ENCODE measurements at regions not wholly inside any gene's neighbourhood (a gene's known extent, or its start where the extent isn't known, plus 50 kb on each side); places are given as distances from the start of the nearest gene placed in this dataset.

DNA sequence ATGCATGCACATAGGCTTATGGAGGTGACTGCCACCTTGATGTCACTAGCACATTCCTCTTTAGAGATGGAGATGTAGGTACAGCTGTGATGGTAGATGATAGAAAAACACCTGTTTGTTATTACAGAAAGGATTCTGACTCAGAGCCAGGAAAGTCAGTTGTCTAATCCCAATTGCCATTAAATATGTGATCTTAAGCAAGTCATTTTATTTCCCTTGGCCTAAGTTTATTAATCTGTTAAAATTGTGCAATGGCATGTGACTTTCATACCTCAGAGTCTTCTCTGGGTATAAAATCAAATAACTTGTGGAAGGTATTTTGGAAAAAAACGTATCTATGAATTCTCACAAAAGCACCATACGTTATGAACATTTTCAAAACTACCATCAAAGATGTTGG, 123.9 kb upstream of the BET1 start:
- Histone ChIP-seq H3K4me1 (ENCODE audit: control insufficient read depth, insufficient read depth, low read length) (no peaks in the 10 kb centered on the region), H3K9me3 (ENCODE audit: control insufficient read depth, insufficient read depth, low read depth, low read length) (no peaks in the 10 kb centered on the region), H3K27ac (ENCODE audit: extremely low read depth, low read depth, low read length) (no peak overlapping the region), H3K4me3 (ENCODE audit: low read depth, low read length) (no peak overlapping the region), H3K36me3 (ENCODE audit: control insufficient read depth in 2 of 2, insufficient read depth in 1 of 2, low read length in 2 of 2) (no peaks in the 10 kb centered on the region)
- CTCF ChIA-PET, result no interaction called here
- TF ChIP-seq ZNF132 (tag by site-specific recombination; IDR thresholded peaks at IDR 0.05; ENCODE audit: borderline replicate concordance) (no peak), KLF10 (tag by site-specific recombination; IDR thresholded peaks at IDR 0.05) (no peak), YY1 (tag by site-specific recombination; IDR thresholded peaks at IDR 0.05) (no peak), ZNF23 (tag by site-specific recombination; IDR thresholded peaks at IDR 0.05; ENCODE audit: borderline replicate concordance) (no peak)
- POLR2A ChIA-PET, result no interaction called here

DNA sequence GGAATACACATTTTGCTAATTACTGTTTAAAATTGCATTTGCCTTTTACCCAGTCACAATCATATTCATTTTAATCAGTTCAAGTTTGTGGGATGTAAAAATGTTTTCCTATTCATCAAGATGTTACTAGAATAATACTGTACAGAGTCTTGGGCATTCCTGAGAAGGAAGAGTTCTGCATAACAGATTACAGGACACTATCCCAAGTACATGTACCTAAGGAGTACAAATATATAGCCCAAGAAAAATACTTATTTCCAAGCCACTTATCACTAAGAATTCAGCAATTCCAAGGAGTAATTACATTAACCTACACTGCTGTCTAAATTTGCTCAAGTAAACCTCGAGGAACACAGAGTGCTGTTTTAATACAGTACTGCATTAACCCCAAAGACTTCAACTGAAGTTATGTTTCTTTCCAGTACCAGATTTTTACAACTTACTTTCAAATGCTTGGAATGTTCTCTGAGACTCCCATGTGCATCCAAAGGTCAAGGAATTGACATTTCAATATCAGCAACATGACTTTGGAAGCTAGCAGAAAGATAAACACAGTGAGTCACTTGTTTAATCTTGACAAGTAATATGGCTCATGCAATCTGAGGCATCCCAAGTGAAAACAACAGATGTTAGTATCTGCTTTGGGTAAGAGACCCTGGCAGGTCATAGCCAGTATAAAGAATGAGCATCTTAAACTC, 125.4 kb upstream of the BET1 start:
- no peaks in the 10 kb centered on the region for H3K36me3 ChIP-seq (ENCODE audit: control insufficient read depth in 2 of 2, insufficient read depth in 1 of 2, low read length in 2 of 2)
- TF ChIP-seq ZNF274 (IDR thresholded peaks at IDR 0.05; ENCODE audit: low read length) (no peak), ZNF274 (tag by site-specific recombination; IDR thresholded peaks at IDR 0.05; ENCODE audit: borderline replicate concordance) (no peak), ZNF394 (tag by site-specific recombination; IDR thresholded peaks at IDR 0.05; ENCODE audit: borderline replicate concordance) (no peak), ZNF571 (tag by site-specific recombination; IDR thresholded peaks at IDR 0.05) (no peak), SP7 (tag by site-specific recombination; IDR thresholded peaks at IDR 0.05) (no peak), ZNF157 (tag by site-specific recombination; IDR thresholded peaks at IDR 0.05) (no peak)
- no peak overlapping the region for H3K27ac ChIP-seq (ENCODE audit: extremely low read depth, low read depth, low read length)
- H3K4me3 ChIP-seq (ENCODE audit: low read depth, low read length), result no peak overlapping the region
- ChIA-PET POLR2A (no interaction called here), CTCF (interaction anchor here (0.6 kb wide), 2 partner anchors 13 to 214 kb away, joined by 3 read pairs; no protein-coding TSS in a partner anchor)
- no peaks in the 10 kb centered on the region for H3K9me3 ChIP-seq (ENCODE audit: control insufficient read depth, insufficient read depth, low read depth, low read length)
- no peaks in the 10 kb centered on the region for H3K4me1 ChIP-seq (ENCODE audit: control insufficient read depth, insufficient read depth, low read length)

- Histone ChIP-seq H3K4me1 (ENCODE audit: control insufficient read depth, insufficient read depth, low read length) (no peaks in the 10 kb centered on the region), H3K4me3 (ENCODE audit: low read depth, low read length) (no peak overlapping the region), H3K36me3 (ENCODE audit: control insufficient read depth in 2 of 2, insufficient read depth in 1 of 2, low read length in 2 of 2) (no peaks in the 10 kb centered on the region), H3K27ac (ENCODE audit: extremely low read depth, low read depth, low read length) (no peak overlapping the region), H3K9me3 (ENCODE audit: control insufficient read depth, insufficient read depth, low read depth, low read length) (no peaks in the 10 kb centered on the region)
- CTCF ChIA-PET, result interaction anchor here (0.6 to 0.7 kb wide), 3 partner anchors 32 to 484 kb away, joined by 3 to 5 read pairs (median 3); no protein-coding TSS in a partner anchor
- TF ChIP-seq ZNF529 (tag by site-specific recombination; IDR thresholded peaks at IDR 0.05; ENCODE audit: insufficient replicate concordance) (no peak), ZNF311 (tag by site-specific recombination; IDR thresholded peaks at IDR 0.05; ENCODE audit: borderline replicate concordance) (no peak), ZNF585B (tag by site-specific recombination; IDR thresholded peaks at IDR 0.05) (no peak), ZNF645 (tag by site-specific recombination; IDR thresholded peaks at IDR 0.05) (no peak), KLF17 (tag by site-specific recombination; IDR thresholded peaks at IDR 0.05) (no peak), ZNF121 (tag by site-specific recombination; IDR thresholded peaks at IDR 0.05) (no peak), GLIS2 (tag by site-specific recombination; IDR thresholded peaks at IDR 0.05) (no peak), SP2 (tag by site-specific recombination; IDR thresholded peaks at IDR 0.05) (no peak)
- TF ChIP-seq, protein P1, sequence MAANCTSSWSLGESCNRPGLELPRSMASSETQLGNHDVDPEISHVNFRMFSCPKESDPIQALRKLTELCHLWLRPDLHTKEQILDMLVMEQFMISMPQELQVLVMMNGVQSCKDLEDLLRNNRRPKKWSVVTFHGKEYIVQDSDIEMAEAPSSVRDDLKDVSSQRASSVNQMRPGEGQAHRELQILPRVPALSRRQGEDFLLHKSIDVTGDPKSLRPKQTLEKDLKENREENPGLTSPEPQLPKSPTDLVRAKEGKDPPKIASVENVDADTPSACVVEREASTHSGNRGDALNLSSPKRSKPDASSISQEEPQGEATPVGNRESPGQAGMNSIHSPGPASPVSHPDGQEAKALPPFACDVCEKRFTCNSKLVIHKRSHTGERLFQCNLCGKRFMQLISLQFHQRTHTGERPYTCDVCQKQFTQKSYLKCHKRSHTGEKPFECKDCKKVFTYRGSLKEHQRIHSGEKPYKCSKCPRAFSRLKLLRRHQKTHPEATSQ (tag by site-specific recombination; IDR thresholded peaks at IDR 0.05), result no peak
- POLR2A ChIA-PET, result no interaction called here
Measured at GRCh38 chr7:94130716-94131115, 126.6 kb upstream of the BET1 start.
